ENCODE measurements at regions not wholly inside any gene's neighbourhood (a gene's known extent, or its start where the extent isn't known, plus 50 kb on each side); places are given as distances from the start of the nearest gene placed in this dataset.

- TF ChIP-seq CTCF (IDR thresholded peaks at IDR 0.05) = no peak
- no peak for TF ChIP-seq EZH2 (IDR thresholded peaks at IDR 0.05)
These were observed 162.1 kb upstream of the FKBP1C start for GRCh38 chr6:63049216-63049615.

All from neural progenitor cell (in vitro differentiated cells).